ENCODE measurements at regions not wholly inside any gene's neighbourhood (a gene's known extent, or its start where the extent isn't known, plus 50 kb on each side); places are given as distances from the start of the nearest gene placed in this dataset.

- no peak for DNase-seq
- TF ChIP-seq CTCF (IDR thresholded peaks at IDR 0.05): no peak
- H3K4me3 Mint-ChIP-seq: no peak overlapping the region
- H3K9me3 Mint-ChIP-seq: no peaks in the 10 kb centered on the region
- H3K36me3 Mint-ChIP-seq (ENCODE audit: low read depth): no peaks in the 10 kb centered on the region
- H3K27me3 Mint-ChIP-seq (ENCODE audit: low read depth, poor library complexity): peaks cover 9% of the 10 kb centered on the region
- H3K4me1 Mint-ChIP-seq: no peaks in the 10 kb centered on the region
- no peak overlapping the region for H3K27ac Mint-ChIP-seq
Measured at GRCh38 chr5:8576178-8576577, 707.2 kb downstream of the MTRR start.

- no peaks in the 10 kb centered on the region for H3K4me1 Mint-ChIP-seq
- no peak for DNase-seq
- H3K9me3 Mint-ChIP-seq: no peaks in the 10 kb centered on the region
- no peak for TF ChIP-seq CTCF (IDR thresholded peaks at IDR 0.05)
- H3K36me3 Mint-ChIP-seq (ENCODE audit: low read depth): no peaks in the 10 kb centered on the region
- H3K4me3 Mint-ChIP-seq: no peak overlapping the region
- no peak overlapping the region for H3K27ac Mint-ChIP-seq
- peaks cover 21% of the 10 kb centered on the region for H3K27me3 Mint-ChIP-seq (ENCODE audit: low read depth, poor library complexity)
Measured at GRCh38 chr5:8577792-8578191, 708.8 kb downstream of the MTRR start.

DNA sequence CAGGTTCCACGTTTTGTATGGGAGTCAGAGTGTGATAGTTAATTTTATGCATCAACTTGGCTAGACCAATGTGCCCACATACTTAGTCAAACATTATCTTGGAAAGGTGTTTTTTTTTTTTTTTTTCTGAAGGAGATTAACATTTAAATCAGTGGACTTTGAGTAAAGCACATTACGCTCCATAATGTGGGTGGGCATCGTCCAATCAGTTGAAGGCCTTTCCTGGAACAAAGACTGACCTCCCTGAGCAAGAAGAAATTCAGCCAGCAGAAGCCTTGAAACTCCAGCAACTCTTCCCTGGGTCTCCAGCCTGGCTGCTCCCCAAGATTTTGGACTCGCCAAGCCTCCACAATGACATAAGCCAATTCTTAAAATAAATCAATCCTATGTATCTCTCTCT, 711.4 kb downstream of the MTRR start:
- Mint-ChIP-seq H3K4me3 (no peak overlapping the region), H3K27ac (no peak overlapping the region), H3K4me1 (no peaks in the 10 kb centered on the region), H3K9me3 (no peaks in the 10 kb centered on the region), H3K36me3 (ENCODE audit: low read depth) (no peaks in the 10 kb centered on the region), H3K27me3 (ENCODE audit: low read depth, poor library complexity) (peaks cover 27% of the 10 kb centered on the region)
- TF ChIP-seq CTCF (IDR thresholded peaks at IDR 0.05): no peak
- no peak for DNase-seq

DNA sequence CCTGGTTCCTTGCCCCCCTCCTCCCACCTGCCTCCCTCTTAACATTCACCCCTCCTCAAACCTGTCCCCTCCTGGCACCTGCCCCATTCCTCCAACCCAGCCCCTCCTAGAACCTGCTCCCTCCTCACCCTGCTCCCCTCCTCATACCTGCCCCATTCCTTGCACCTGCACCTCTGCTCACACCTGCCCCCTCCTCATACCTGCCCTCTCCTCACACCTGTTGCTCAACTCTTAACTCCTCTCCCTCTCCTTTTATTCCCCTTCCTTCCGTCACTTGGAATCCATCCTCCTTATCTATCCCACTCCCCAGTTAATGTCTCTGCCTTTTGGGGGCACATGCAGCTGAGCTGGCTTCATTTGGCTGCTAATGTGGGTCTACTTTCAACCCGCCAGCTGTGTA, 712.1 kb downstream of the MTRR start:
- Mint-ChIP-seq H3K36me3 (ENCODE audit: low read depth) (no peaks in the 10 kb centered on the region), H3K27ac (no peak overlapping the region), H3K4me1 (no peaks in the 10 kb centered on the region), H3K4me3 (no peak overlapping the region), H3K27me3 (ENCODE audit: low read depth, poor library complexity) (peaks cover 27% of the 10 kb centered on the region), H3K9me3 (no peaks in the 10 kb centered on the region)
- no peak for DNase-seq
- no peak for TF ChIP-seq CTCF (IDR thresholded peaks at IDR 0.05)

- H3K27ac Mint-ChIP-seq: no peak overlapping the region
- H3K27me3 Mint-ChIP-seq (ENCODE audit: low read depth, poor library complexity): peaks cover 24% of the 10 kb centered on the region
- no peak for DNase-seq
- no peaks in the 10 kb centered on the region for H3K36me3 Mint-ChIP-seq (ENCODE audit: low read depth)
- no peak for TF ChIP-seq CTCF (IDR thresholded peaks at IDR 0.05)
- H3K4me3 Mint-ChIP-seq: no peak overlapping the region
- H3K9me3 Mint-ChIP-seq: no peaks in the 10 kb centered on the region
- H3K4me1 Mint-ChIP-seq: no peaks in the 10 kb centered on the region
Measured at GRCh38 chr5:8585230-8586018, 716.5 kb downstream of the MTRR start.

- TF ChIP-seq CTCF (IDR thresholded peaks at IDR 0.05): no peak
- Mint-ChIP-seq H3K27me3 (ENCODE audit: low read depth, poor library complexity) (peaks cover 3% of the 10 kb centered on the region), H3K36me3 (ENCODE audit: low read depth) (no peaks in the 10 kb centered on the region), H3K9me3 (no peaks in the 10 kb centered on the region), H3K4me3 (no peak overlapping the region), H3K27ac (no peak overlapping the region), H3K4me1 (no peaks in the 10 kb centered on the region)
- no peak for DNase-seq
Measured at GRCh38 chr5:8590959-8591358, 722.0 kb downstream of the MTRR start.
